Neural progenitor cell (in vitro differentiated cells): ENCODE measurements at regions not wholly inside any gene's neighbourhood (a gene's known extent, or its start where the extent isn't known, plus 50 kb on each side); places are given as distances from the start of the nearest gene placed in this dataset.

Experiments used
- CTCF ChIP-seq: fragments of 200-600 bp; sonication (generic); IDR thresholded peaks from 2 replicates; pipeline ENCODE4 v1.5.1; 2017; ENCODE audit warnings: antibody characterized with exemption, mild to moderate bottlenecking
- EZH2 ChIP-seq: fragments of 200-600 bp; sonication (generic); IDR thresholded peaks from 2 replicates; pipeline ENCODE4 v1.6.1; 2017; ENCODE audit warnings: antibody characterized with exemption, mild to moderate bottlenecking, moderate library complexity

GRCh38 chr15:100727291-100727851 lies 125.0 kb downstream of the ASB7 start:
- TF ChIP-seq CTCF: no peak
- no peak for TF ChIP-seq EZH2
